ENCODE measurements at regions not wholly inside any gene's neighbourhood (a gene's known extent, or its start where the extent isn't known, plus 50 kb on each side); places are given as distances from the start of the nearest gene placed in this dataset.

- TF ChIP-seq CTCF (IDR thresholded peaks at IDR 0.05) = no peak
- TF ChIP-seq POLR2A (IDR thresholded peaks at IDR 0.05) = no peak
Observed at GRCh38 chr2:217404236-217404760, 544.4 kb upstream of the TNP1 start.

Measured in body of pancreas (tissue), 4 donors.